ENCODE measurements at regions not wholly inside any gene's neighbourhood (a gene's known extent, or its start where the extent isn't known, plus 50 kb on each side); places are given as distances from the start of the nearest gene placed in this dataset.

DNA sequence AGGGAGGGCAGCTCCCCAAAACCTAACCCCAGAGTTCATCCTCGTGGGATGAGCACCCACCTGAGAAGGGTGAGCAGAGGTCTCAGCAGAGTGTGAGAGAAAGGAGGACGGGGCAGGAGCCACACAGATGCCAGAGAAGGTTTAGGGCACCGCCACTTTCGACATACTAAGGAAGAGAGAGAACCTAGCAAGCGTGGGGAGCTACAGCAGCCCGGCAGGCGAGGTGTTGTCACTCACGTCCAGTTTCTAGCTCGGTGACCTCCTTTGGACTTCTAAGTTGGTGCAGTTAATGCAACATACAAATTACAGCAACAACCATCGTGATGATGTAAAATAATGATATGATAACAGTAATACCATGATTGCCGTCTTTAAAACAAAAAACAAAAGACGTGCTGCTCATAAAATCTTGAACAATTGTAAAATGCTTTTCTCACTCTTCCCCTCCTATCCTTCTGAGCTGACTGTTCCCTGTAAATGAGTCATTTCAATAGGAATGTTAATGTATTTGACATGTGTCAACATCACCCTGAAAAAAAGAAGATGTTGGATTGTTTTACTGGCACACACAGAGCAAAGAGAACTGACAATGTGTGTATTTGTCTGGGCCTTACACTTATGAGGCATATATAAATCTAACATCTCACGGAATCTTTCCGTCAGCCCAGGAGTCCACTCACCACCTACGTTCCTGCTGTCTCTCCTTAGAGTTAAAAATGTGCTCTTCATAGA lies 158.2 kb upstream of the MAF start:
- Mint-ChIP-seq H3K9me3 (no peaks in the 10 kb centered on the region), H3K27me3 (peaks cover 9% of the 10 kb centered on the region), H3K4me1 (ENCODE audit: low read depth) (no peaks in the 10 kb centered on the region), H3K4me3 (no peak overlapping the region), H3K27ac (no peak overlapping the region), H3K36me3 (ENCODE audit: low read depth) (no peaks in the 10 kb centered on the region)

DNA sequence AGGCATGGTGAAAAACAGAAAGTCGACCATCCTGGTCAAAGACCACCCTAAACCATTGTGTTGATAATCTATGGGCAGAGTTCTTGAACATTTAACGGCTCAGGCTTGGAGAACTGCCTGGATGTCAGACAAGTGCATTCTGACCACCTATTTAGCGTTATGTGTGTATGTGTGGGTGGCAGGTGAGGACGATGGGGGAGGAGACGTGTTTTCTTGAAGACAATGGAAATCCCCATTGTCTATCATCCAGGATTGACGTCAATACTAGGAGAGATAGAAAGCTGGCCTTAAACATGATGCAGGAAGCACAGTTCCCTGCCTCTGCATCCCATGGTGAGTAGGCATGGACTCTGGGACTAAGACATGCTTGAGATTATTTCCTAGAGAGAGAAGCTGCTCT lies 157.4 kb upstream of the MAF start:
- no peaks in the 10 kb centered on the region for H3K4me1 Mint-ChIP-seq (ENCODE audit: low read depth)
- H3K4me3 Mint-ChIP-seq = no peak overlapping the region
- H3K9me3 Mint-ChIP-seq = no peaks in the 10 kb centered on the region
- H3K27me3 Mint-ChIP-seq = peaks cover 15% of the 10 kb centered on the region
- no peak overlapping the region for H3K27ac Mint-ChIP-seq
- H3K36me3 Mint-ChIP-seq (ENCODE audit: low read depth) = no peaks in the 10 kb centered on the region

DNA sequence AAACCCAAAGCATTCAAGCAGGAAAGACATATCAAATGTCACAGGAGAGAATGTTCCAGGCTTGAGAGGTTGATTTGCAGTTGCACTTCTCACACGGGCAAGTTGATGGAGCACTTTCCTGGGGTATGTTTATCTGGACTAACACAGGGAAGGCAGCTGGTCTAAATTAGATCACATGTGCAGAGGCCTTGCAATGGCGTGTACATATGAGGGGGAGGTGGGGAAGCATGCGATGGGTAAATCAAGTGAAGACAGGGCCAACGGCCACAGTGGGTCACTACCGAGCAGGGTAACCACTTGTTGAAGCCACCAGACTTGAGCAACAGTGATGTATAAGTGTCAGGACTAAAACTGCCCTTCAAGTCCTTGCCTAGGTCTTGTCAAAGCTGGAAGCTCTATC lies 156.6 kb upstream of the MAF start:
- Mint-ChIP-seq H3K27me3 (peaks cover 17% of the 10 kb centered on the region), H3K36me3 (ENCODE audit: low read depth) (no peaks in the 10 kb centered on the region), H3K9me3 (no peaks in the 10 kb centered on the region), H3K27ac (no peak overlapping the region), H3K4me1 (ENCODE audit: low read depth) (no peaks in the 10 kb centered on the region), H3K4me3 (no peak overlapping the region)

DNA sequence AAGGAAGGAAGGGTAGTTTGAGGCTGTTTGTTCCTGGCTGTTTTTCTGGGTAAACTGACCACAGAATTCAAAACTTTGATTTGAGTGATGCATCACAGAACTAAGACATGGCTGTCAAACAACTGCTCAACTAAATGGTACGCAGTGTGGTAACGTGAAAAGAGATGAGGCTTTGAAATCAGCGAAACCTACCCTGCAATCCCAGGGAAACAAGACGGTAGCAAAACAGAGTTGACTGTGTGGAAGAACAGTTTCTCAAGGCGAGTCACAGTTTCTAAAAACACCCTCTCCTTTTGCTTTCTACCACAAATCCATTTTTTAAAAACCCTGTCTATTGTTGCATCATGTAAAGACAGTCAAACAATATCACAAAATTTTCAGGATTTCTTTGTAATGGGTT lies 156.0 kb upstream of the MAF start:
- H3K36me3 Mint-ChIP-seq (ENCODE audit: low read depth) = no peaks in the 10 kb centered on the region

DNA sequence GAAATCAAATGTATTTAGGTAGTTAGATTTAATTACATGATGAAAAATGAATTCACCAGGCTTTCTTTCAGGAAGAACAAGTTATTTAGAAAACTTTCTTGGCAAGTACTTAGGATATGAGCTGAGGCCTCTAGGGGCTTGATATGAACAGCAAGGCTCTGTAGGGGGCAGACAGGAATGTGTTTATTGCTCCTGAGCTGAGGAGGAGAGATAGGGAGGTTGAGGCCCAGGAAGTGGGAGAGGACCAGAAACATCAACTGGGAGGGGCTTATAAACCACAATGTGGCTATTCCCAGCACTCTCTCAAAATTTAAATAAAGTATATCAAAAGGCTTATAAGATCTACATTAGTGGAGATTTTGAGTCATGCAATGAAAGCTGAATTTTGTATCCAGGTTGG lies 154.0 kb upstream of the MAF start:
- Mint-ChIP-seq H3K4me3 (no peak overlapping the region), H3K4me1 (ENCODE audit: low read depth) (no peaks in the 10 kb centered on the region), H3K27ac (no peak overlapping the region), H3K9me3 (peaks cover 3% of the 10 kb centered on the region), H3K27me3 (peaks cover 22% of the 10 kb centered on the region), H3K36me3 (ENCODE audit: low read depth) (no peaks in the 10 kb centered on the region)

More for the DNA sequence above, 156.0 kb upstream of the MAF start:
- H3K4me1 Mint-ChIP-seq (ENCODE audit: low read depth) = no peaks in the 10 kb centered on the region
- H3K4me3 Mint-ChIP-seq = no peak overlapping the region
- peaks cover 17% of the 10 kb centered on the region for H3K27me3 Mint-ChIP-seq
- no peak overlapping the region for H3K27ac Mint-ChIP-seq
- peaks cover 3% of the 10 kb centered on the region for H3K9me3 Mint-ChIP-seq

DNA sequence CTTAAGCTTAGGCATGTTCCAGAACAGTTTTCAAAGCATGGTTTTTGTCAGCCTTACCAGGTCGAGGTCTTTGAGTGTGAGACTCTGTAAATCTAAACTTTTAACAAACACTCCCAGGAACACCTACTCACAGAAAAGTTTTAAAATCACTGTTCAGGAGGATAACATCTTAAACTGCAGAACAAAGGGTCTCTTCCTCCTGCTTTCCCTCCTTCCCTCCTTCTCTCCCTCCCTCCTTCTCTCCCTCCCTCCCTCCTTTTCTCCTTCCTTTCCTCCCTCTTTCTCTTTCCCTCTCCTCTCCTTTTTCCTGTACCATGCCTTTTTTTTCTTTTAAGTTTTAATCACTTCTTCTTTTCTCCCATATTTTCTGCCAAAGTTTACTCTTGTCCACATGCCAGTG lies 153.5 kb upstream of the MAF start:
- Mint-ChIP-seq H3K36me3 (ENCODE audit: low read depth) (no peaks in the 10 kb centered on the region), H3K4me3 (no peak overlapping the region), H3K27me3 (peaks cover 25% of the 10 kb centered on the region), H3K9me3 (peaks cover 3% of the 10 kb centered on the region), H3K27ac (no peak overlapping the region), H3K4me1 (ENCODE audit: low read depth) (no peaks in the 10 kb centered on the region)

DNA sequence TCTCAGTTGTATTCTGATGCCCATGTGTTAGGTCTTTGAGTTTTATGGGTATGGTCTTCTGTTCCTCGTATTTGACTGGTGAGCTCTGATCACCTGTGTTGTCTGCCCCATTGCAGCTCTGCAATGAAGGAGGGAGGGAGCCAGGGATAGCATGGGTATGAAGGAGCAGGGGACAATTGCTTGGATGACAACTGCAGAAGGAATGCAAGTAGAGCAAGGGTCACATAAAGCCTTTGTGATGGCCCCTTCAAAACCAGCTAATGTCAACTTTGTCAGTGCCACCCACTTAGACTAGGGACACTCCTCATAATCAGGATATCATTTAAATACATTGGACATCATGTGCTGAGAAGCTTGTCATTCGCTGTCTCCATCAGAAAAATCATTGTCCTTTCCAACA lies 152.7 kb upstream of the MAF start:
- no peaks in the 10 kb centered on the region for H3K4me1 Mint-ChIP-seq (ENCODE audit: low read depth)

DNA sequence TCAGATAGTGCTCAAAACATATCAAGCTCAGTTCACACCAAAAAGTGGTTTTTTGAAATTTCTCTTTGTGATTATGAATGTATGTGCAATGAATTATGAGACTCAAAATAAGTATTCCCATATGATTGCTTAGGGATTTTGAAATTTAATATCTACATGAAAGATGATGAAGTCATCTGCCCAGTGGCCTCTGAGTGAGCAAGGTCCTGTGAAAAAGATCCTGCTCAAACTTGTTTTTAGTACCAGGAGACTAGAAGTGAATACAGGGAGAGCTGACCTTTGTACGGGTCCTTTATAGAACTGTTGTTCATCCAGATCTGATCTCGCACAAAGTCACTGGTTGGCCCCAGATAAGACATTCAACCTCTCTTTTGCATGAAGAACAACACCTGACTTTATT lies 151.9 kb upstream of the MAF start:
- peaks cover 3% of the 10 kb centered on the region for H3K9me3 Mint-ChIP-seq
- peaks cover 25% of the 10 kb centered on the region for H3K27me3 Mint-ChIP-seq
- no peaks in the 10 kb centered on the region for H3K36me3 Mint-ChIP-seq (ENCODE audit: low read depth)
- H3K4me1 Mint-ChIP-seq (ENCODE audit: low read depth) = no peaks in the 10 kb centered on the region
- H3K4me3 Mint-ChIP-seq = no peak overlapping the region
- no peak overlapping the region for H3K27ac Mint-ChIP-seq

More for the DNA sequence above, 152.7 kb upstream of the MAF start:
- Mint-ChIP-seq H3K36me3 (ENCODE audit: low read depth) (no peaks in the 10 kb centered on the region), H3K27ac (no peak overlapping the region), H3K9me3 (peaks cover 3% of the 10 kb centered on the region), H3K27me3 (peaks cover 25% of the 10 kb centered on the region), H3K4me3 (no peak overlapping the region)

DNA sequence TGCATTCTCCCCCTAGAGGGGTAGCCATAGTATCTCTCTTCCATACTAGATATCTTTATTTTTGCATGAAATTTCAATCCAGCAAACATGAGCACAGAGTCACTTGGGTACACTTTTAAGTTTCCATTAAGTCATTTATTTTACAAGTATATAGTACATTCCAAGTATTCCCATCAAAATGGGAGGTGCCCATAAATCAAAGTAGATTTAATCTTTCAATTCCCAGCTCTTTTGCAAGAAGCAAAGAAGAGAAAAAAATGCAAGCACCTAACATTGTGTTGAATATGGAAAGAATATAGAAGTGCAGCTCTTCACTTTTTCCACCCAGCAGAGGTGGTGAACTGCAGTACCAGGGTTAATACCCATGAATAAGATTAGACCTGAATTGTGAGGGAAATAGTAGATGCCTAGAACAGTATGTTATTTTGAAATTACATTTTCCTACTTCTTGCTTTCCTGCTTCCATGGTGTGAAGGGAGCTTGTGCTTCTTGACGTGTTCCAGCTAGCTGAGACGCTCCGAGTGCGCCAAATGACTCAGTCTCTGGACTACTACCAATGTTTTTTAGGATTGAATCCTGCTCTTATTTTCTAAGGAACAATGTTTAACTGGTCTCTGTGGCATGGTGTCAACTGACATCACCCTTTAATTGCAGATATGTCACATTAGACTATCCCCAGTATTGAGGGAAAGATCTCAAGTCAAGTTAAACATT lies 151.1 kb upstream of the MAF start:
- H3K36me3 Mint-ChIP-seq (ENCODE audit: low read depth) = no peaks in the 10 kb centered on the region
- H3K27me3 Mint-ChIP-seq = peaks cover 25% of the 10 kb centered on the region
- no peaks in the 10 kb centered on the region for H3K4me1 Mint-ChIP-seq (ENCODE audit: low read depth)
- H3K27ac Mint-ChIP-seq = no peak overlapping the region
- H3K9me3 Mint-ChIP-seq = peaks cover 3% of the 10 kb centered on the region
- no peak overlapping the region for H3K4me3 Mint-ChIP-seq

DNA sequence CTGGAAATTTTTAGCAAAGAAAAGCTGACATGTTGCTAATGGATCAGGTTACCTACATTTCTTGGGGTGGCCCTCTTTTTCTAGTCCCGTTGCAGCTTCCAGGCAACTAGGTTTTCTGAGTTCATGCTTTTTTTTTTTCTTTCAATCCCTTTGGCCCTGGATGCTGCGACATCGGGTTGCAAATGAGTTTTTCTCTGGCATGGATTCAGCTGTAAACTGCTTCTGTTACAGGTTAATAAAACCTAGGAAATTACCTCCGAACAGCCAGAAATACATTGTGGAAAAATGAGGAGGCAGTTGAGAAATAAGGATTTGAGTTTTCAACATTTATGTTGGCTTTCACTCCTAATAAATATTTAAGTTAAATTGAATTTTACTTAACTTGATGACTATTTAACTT lies 149.8 kb upstream of the MAF start:
- Mint-ChIP-seq H3K9me3 (peaks cover 3% of the 10 kb centered on the region), H3K36me3 (ENCODE audit: low read depth) (no peaks in the 10 kb centered on the region), H3K27ac (no peak overlapping the region), H3K27me3 (peaks cover 25% of the 10 kb centered on the region), H3K4me1 (ENCODE audit: low read depth) (no peaks in the 10 kb centered on the region), H3K4me3 (no peak overlapping the region)

DNA sequence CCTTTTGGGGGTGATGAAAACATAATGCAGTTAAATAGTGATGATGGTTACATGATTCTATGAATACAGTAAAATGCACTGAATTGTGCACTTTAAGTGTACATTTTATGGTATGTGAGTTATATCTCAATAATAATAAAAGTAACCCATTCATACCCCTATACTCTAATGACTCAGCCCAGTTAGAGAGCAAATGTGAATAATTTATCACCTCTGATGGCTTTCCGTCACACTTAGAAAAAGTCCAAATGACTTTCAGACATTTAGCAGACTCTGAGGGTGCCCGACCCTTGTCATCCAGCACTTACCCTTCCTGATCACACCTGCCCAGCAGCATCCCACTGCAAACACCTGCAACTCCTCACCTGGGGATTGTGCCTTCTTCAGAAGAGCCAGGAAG lies 148.1 kb upstream of the MAF start:
- H3K27ac Mint-ChIP-seq = no peak overlapping the region
- peaks cover 3% of the 10 kb centered on the region for H3K9me3 Mint-ChIP-seq
- H3K36me3 Mint-ChIP-seq (ENCODE audit: low read depth) = no peaks in the 10 kb centered on the region
- H3K4me3 Mint-ChIP-seq = no peak overlapping the region
- H3K27me3 Mint-ChIP-seq = peaks cover 15% of the 10 kb centered on the region
- no peaks in the 10 kb centered on the region for H3K4me1 Mint-ChIP-seq (ENCODE audit: low read depth)

DNA sequence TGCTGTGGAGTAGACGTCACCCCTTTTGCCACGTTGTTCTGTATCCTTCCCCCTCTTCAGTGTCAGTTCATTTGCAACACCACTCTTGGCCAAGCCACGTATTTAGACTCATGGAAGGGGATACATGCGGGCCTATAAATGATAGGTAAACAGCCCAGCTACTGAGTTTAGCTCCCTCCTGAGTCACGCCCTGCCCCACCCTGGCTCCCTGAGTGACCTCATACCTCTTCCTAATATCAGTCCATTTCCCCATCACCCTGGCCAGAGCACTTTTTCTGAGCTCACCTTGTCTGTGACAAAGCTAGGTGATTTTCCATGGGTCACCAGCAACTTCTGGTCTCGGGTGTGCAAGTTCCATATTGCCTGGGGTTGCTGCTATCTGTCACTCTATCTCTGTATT lies 147.2 kb upstream of the MAF start:
- Mint-ChIP-seq H3K27me3 (peaks cover 8% of the 10 kb centered on the region), H3K36me3 (ENCODE audit: low read depth) (no peaks in the 10 kb centered on the region), H3K27ac (no peak overlapping the region), H3K4me1 (ENCODE audit: low read depth) (no peaks in the 10 kb centered on the region), H3K9me3 (peaks cover 3% of the 10 kb centered on the region), H3K4me3 (no peak overlapping the region)

DNA sequence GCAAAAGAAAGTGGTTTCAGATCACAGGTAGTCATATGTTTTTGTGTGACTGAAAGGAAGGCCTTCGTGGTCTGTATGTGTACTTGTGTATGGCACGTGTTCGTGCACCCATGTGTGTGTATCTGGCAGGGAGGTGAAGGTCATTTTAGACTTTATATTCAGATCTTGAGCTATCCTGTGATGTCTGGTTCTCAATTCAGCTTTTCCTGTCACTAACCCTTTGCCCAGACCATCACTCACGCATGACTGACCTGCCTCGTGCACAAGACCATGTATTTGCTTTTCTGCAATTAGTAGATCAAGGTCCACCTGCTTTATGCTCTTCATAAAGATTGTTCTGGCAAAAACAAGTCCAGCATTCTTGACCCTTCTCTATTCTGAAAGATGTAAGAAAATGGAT lies 139.7 kb upstream of the MAF start:
- H3K36me3 Mint-ChIP-seq (ENCODE audit: low read depth) = no peaks in the 10 kb centered on the region
- no peak overlapping the region for H3K4me3 Mint-ChIP-seq
- no peaks in the 10 kb centered on the region for H3K4me1 Mint-ChIP-seq (ENCODE audit: low read depth)
- no peaks in the 10 kb centered on the region for H3K27me3 Mint-ChIP-seq
- no peaks in the 10 kb centered on the region for H3K9me3 Mint-ChIP-seq
- H3K27ac Mint-ChIP-seq = no peak overlapping the region

DNA sequence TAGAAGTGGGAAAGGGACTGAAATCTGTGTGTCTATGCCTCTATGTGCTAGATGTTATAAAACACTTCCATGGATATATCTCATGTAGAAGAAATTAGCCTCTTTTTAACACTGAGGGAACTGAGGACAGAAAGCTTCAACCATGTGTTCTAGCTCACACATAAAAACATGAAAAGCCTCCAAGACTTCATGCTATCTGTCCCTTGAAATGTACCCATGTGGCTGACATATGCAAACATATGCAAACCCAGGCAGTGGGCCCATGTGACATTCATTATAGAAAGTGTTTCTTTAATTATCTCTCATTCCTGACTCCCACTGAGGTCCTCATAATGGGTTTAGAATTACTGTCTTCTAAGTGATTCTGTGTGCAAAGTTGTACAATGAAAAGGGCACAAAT lies 134.7 kb upstream of the MAF start:
- peaks cover 4% of the 10 kb centered on the region for H3K27me3 Mint-ChIP-seq
- H3K9me3 Mint-ChIP-seq = no peaks in the 10 kb centered on the region
- H3K4me1 Mint-ChIP-seq (ENCODE audit: low read depth) = no peaks in the 10 kb centered on the region
- no peak overlapping the region for H3K27ac Mint-ChIP-seq
- H3K36me3 Mint-ChIP-seq (ENCODE audit: low read depth) = no peaks in the 10 kb centered on the region
- H3K4me3 Mint-ChIP-seq = no peak overlapping the region

DNA sequence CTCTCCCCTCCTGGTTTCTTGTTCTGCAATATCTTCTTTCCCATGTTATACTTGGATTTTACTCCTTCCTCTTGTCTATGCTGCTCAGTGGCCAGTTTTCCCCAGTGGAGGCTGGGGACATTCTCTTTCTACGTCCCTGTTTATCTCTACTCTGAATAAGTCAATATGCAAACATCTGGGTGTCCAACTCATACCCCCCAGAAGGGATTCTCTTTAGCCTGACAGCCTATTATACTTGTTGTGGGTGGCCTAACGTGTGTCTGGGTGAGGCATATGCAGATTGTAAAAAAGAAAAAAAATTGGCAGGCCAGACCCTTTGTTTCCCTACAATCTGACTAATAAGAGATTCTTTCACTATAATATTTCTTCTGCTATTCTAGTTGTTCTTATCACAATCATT lies 134.2 kb upstream of the MAF start:
- no peaks in the 10 kb centered on the region for H3K9me3 Mint-ChIP-seq
- no peaks in the 10 kb centered on the region for H3K36me3 Mint-ChIP-seq (ENCODE audit: low read depth)
- no peak overlapping the region for H3K4me3 Mint-ChIP-seq
- peaks cover 4% of the 10 kb centered on the region for H3K27me3 Mint-ChIP-seq
- no peak overlapping the region for H3K27ac Mint-ChIP-seq
- H3K4me1 Mint-ChIP-seq (ENCODE audit: low read depth) = no peaks in the 10 kb centered on the region

DNA sequence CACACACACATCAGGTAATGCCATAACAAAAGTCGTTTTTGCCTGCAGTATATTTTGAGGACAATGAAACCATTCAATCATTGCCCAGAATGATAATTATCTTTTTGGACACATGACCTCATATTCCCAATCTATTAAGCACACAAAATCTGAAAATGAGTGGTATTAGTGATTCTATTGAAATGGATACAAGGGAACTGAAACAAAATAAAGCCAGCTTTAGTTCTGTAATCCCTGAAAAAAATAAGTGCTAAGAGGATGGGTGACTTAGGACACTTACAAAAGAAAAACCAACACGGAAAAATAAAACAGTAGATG lies 128.3 kb upstream of the MAF start:
- H3K36me3 Mint-ChIP-seq (ENCODE audit: low read depth) = no peaks in the 10 kb centered on the region
- no peak overlapping the region for H3K27ac Mint-ChIP-seq
- no peaks in the 10 kb centered on the region for H3K27me3 Mint-ChIP-seq
- H3K4me1 Mint-ChIP-seq (ENCODE audit: low read depth) = no peaks in the 10 kb centered on the region
- H3K9me3 Mint-ChIP-seq = peaks cover 6% of the 10 kb centered on the region
- no peak overlapping the region for H3K4me3 Mint-ChIP-seq
